ENCODE measurements at regions not wholly inside any gene's neighbourhood (a gene's known extent, or its start where the extent isn't known, plus 50 kb on each side); places are given as distances from the start of the nearest gene placed in this dataset.
"Not testable (repeated sequence)": the region's sequence is repeated elsewhere in the genome, so short reads cannot be mapped to it uniquely, and the experiment has no call there.

GRCh38 chr18:55907453-55908175 lies 319.6 kb upstream of the TCF4 start:
- no peak for DNase-seq

GRCh38 chr18:55906536-55906935 lies 318.5 kb upstream of the TCF4 start:
- no peak for DNase-seq

DNA sequence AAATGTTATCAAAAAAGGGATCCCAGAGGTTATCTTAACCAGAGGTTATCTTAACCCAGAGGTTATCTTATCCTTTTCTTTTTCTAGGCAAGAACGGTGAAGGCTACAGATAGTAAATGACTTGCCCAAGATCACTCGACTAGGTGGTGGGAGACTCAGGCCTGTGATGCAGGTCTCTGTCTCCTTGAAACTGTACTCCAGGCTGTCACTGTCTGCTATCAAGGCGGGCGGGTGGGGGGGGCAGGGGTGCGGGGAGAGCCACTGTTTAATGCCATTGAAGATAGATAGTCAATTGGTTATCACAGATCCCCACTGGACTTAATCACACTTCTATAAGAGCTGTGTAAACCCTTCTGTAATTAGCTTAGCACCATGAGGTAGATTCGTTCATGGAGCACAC lies 315.9 kb upstream of the TCF4 start:
- DNase-seq, result no peak

DNA sequence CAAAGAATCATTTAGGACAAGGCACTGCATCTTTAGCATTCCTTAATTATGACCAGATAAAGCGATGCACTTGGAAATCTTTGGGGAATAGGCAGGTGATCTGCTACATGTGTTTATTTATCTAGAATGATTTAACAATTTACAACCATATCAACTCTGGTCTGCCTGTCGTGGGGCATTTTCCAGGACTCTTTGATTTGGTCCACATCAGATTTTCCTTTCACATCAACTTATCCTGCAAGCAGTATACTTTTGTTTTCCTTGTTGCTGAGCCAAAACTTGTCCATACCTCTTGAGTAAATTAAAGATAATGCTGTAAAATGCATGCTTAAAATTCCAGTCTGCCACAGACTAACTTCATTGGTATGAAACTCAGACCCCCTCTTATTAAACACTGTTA lies 312.4 kb upstream of the TCF4 start:
- DNase-seq, result no peak

- no peak for DNase-seq
These were observed 309.2 kb upstream of the TCF4 start for GRCh38 chr18:55897091-55897689.

- no peak for DNase-seq
These were observed 306.0 kb upstream of the TCF4 start for GRCh38 chr18:55893948-55894347.

DNA sequence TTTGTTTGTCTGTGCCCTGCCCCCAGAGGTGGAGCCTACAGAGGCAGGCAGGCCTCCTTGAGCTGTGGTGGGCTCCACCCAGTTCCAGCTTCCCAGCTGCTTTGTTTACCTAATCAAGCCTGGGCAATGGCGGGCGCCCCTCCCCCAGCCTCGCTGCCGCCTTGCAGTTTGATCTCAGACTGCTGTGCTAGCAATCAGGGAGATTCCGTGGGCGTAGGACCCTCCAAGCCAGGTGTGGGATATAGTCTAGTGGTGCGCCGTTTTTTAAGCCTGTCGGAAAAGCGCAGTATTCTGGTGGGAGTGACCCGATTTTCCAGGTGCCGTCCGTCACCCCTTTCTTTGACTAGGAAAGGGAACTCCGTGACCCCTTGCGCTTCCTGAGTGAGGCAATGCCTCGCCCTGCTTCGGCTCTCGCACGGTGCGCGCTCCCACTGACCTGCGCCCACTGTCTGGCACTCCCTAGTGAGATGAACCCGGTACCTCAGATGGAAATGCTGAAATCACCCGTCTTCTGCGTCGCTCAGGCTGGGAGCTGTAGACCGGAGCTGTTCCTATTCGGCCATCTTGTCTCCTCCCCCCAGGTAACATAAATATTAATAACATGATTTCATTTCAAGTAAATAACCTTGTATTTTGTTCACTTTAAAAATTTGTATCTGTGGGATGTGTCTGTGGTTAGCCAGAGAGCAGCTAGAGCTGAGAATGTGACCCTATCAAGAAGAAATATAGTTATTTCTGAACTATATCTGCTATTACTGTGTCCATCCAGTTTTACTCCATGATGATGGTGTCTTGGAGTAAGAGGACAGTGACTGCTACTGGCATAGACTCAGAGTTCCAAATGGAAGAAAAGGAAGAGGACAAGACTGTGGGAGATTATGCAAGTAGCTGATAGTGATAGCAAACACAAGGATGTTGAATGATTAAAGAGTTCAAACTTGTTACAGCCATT lies 305.1 kb upstream of the TCF4 start:
- not testable (repeated sequence) for DNase-seq

DNA sequence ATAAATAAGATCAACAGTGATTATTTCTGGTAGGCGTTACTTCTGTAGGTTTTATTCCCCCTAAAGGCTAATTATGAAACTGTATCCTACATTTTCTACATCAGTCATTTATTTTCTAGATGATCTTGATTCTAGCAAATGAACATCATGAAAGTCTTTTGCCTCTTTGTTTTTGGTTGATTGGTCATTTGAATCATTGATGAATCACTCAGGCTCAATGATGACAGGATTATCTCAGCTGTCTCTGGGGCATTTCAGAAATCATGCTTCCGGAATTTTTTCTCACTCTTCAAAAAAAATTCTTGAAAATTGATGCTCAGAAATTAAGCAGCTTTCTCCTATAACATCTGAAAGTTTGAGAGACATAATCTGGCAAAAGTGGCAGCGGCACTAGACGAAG lies 298.9 kb upstream of the TCF4 start:
- no peak for DNase-seq

DNA sequence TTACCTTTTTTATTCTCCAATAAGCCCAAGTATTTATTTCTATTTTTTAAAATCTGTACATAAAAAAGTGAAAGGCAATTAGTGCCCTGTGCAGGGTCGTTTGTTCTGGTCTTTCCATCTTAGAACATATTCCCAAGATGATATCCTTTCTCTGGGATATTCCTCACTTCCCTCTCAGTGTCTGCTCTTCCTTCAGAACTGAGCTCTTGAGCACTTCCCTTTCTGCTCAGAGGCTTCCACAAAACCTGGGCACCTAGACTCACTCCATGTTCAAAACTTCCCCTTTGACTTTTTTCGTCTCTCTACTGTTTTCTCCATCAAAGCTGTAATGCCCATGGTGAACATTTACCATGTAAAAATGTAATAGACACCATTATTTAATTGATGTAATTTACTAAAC lies 296.5 kb upstream of the TCF4 start:
- no peak for DNase-seq

DNA sequence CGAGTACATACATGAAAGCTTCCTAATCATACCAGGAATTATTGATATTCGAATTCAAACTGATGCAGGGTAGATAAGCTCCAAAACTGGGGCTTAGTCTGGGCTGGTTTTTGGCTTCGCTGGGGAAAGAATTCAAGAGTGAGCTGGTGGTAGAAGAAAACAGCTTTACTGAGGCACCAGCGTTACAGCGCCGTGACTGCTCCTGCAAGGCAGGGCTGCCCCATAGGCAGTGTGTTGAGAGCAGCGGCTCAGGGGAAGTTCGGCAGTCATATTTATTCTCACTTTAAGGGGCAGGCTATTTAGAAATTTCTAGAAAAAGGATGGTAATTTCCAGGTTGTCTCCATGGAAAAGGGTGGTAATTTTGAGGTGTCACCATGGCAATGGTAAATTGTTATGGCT lies 292.6 kb upstream of the TCF4 start:
- DNase-seq, result no peak

DNA sequence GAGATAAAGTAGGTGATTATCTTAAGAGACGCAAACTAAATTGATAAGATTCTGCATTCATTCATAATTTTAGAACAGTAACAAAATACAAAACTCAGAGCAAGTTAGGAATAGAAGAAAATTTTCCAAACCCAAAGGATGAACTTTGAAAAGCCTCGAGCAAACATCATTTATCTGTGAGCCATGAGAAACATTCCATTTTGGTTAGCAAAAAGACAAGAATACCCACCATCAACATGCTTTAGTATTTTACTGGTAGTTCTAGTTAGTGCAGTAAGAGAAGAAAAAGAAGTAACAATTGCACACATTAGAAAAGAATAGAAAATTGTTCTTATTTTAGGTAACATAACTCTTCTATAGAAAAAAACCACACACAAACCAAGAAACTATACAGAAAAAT lies 291.3 kb upstream of the TCF4 start:
- no peak for DNase-seq

DNA sequence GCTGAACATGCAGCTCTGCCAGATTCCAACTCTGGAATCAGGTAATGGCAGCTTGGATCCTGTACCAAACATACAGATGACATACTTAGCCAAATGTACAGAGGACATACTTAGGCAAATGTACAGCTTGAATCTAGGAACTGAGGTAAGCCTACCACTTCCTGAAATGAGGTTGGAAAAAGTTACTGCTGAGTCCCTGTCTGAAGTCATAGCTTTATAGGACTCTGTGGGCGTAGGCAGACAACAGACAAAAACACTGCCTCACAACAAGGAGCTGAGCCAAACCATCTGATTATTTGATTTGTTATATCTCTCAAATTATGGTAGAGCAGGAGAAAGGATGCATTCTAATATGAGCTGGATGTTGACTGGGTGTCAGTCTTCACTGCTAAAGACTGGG lies 290.2 kb upstream of the TCF4 start:
- DNase-seq, result peak; percentile 3

- no peak for DNase-seq
These were observed 289.3 kb upstream of the TCF4 start for GRCh38 chr18:55877321-55877720.

- DNase-seq, result no peak
These were observed 288.3 kb upstream of the TCF4 start for GRCh38 chr18:55876254-55876653.

GRCh38 chr18:55875371-55875901 lies 287.4 kb upstream of the TCF4 start:
- DNase-seq, result no peak

GRCh38 chr18:55869556-55870501 lies 281.8 kb upstream of the TCF4 start:
- no peak for DNase-seq

DNA sequence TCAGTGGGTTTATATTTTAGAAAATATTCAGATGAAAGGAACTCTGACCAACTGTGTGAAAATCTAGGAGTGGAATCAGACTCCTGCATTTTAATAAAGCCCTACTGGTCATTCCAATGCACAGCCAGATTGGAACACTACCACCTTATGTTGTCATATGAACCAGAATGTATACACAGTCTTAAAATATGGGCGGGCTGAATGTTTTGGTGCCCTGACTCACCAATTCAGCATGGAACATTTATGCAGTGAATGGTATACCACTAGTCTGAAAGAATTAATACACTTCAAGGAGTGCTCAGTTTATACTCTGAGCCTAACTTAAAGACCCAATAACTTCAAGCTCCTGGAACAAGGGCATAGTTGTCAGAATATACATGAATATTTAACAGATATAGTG lies 280.9 kb upstream of the TCF4 start:
- no peak for DNase-seq

GRCh38 chr18:55866886-55867285 lies 278.9 kb upstream of the TCF4 start:
- no peak for DNase-seq

GRCh38 chr18:55866006-55866405 lies 278.0 kb upstream of the TCF4 start:
- no peak for DNase-seq

GRCh38 chr18:55864281-55864680 lies 276.3 kb upstream of the TCF4 start:
- no peak for DNase-seq

GRCh38 chr18:55863876-55864275 lies 275.9 kb upstream of the TCF4 start:
- no peak for DNase-seq

DNA sequence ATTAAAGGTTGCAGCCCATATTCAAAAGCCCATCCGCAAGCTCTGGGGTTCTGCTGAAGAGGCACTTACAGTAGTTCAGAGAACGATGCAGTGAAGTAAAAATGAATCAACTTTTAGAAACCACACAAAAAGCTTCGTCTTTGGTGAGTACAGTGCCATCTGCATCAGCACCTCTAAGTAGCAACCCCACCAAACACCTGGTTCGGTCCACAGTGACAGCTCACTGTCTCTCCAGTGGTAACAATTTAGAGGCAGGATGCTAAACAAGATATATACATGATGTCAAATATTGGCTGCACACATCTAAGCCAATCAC lies 275.4 kb upstream of the TCF4 start:
- DNase-seq, result no peak
